HG02884 (cell line): ENCODE measurements at regions not wholly inside any gene's neighbourhood (a gene's known extent, or its start where the extent isn't known, plus 50 kb on each side); places are given as distances from the start of the nearest gene placed in this dataset.
"Not testable (repeated sequence)": the region's sequence is repeated elsewhere in the genome, so short reads cannot be mapped to it uniquely, and the experiment has no call there.

Experiments used
- ATAC-seq: cut with Tn5 transposase; IDR thresholded peaks from one replicate; pipeline ENCODE4 v1.9.1; 2021; ENCODE audit warnings: mild to moderate bottlenecking, moderate library complexity; ENCODE audit not compliant: unreplicated experiment

DNA sequence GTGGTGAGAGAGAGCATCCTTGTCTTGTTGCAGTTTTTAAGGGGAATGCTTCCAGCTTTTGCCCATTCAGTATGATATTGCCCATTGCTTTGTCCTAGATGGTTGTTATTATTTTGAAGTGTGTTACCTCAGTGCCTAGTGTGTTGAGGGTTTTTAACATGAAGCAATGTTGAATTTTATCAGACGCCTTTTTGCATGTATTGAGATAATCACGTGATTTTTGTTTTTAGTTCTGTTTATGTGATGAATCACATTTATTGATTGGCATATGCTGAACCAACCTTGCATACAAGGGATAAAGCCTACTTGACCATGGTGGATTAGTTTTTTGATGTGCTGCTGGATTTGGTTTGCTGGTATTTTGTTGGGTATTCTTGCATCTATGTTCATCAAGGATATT, 302.3 kb upstream of the G2E3 start:
- ATAC-seq: no peak

DNA sequence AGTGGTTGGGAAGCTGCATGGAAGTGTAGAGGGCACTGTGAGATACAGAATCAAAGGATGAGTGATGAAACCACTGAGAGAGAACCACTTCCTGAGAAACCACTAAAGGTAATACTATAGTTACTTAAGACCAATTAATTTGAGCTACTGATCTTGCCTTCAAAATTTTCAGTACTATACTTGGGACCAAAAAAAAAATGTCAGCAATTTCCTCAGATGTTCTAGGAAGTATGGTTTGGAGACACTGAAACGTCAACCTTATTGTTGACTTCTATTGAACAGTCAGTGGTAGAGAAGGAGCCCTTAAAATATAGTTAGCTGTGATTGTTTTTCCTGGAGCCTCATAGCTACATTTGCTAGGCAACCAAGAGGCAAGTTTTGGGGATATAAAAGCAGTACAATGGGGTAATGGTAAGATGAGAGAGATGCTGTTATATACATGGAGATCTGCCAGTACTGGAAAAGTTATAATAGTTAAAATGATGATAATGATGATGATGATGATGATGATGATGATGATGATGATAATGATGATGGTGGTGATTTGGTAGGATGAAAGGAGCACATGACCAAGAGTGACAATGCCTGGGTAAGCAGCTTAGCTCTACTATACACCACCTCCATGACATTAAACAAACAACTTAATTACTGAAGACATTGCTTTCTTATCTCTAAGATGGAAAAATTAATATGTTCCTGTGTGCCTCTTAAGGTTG, 300.9 kb upstream of the G2E3 start:
- no peak for ATAC-seq

DNA sequence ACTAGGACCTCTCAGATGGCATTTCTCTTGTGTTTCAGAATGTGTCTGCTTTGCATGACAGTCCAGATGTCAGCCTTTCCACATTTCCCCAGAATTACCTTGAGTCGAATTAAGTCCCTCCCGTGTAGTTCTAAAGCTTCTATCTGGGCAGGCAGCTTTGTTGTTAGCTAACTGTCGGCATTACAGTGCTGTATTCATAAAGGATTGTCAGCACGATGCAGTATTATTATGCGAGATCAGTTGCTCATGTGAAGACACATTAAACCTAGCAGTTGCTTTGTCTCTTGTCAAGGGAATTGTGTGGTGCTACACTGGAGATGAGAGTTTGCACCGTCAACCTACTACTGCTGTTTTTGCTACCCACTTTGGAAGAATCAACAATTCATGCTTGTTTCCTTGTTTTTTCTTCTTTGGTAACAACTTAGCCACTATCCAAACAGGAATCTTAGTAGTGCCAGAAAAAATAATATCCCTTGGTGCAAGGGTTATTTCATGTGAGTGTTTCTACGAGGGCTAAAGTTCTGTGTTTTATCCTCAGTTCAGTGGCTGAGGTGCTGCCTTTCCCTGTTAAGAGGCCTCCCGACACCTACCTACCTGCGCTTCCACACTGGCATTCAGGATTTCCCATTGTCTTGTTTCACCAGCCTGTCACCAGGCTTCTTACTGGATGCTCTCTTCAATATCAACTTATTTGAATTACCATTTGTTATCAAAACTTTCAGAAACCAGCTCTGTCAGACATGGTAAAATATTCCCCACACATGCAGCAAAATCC, 297.9 kb upstream of the G2E3 start:
- ATAC-seq: no peak

DNA sequence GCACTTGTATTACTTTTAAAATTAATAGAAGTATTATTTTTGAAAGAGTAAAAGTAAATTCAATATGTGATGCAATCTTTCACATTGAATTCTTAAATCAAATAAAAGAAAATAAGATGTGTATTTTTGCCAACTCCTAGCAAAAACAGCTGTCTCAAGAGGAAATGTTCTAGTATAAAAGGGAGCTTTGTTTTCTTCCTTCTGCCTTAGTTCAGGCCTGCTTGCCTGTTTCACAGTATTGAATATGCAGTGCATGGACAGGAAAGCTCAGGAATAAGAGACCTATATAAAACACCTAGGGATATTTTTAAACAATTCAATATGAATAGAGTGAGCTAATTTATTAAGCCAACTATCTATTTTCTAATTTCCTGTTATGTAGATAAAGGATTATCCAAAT, 294.8 kb upstream of the G2E3 start:
- ATAC-seq: no peak

DNA sequence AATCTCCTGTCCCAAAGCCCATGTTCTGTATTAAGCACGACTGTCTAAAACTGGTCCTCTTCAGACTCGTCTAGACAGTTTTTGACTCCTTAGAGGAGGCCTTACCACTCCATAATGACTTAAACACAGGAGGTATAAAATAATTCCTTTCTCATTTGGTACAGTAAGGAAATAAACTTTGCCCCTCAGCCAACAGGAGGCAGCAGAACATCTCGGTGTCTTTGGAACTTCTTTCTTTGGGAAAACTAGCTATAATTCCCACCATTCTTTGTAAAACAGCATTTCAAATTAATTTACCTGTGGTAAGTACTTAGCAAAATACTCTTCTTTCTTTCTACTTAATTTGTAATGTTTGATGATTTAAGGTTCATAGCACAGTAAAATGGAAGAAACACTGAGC, 292.7 kb upstream of the G2E3 start:
- ATAC-seq: no peak

DNA sequence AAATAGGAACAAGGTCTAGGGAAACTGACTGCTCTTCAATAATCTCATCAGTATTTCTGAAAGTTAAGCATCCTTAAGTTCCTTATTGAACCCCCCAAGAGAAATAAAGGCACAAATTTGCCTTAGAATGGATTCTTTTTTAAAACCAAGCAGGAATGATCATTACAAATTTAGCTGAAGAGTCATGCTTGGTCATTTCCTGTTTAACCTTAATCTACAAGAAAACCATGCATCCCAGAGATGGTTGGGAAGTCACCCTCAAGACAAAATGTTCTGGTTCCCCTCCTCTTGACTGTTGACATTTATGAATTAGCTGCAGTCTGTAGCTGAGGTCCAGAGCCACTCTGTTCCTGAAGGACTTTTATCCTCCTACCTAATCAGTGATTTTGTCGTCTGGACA, 291.8 kb upstream of the G2E3 start:
- no peak for ATAC-seq

DNA sequence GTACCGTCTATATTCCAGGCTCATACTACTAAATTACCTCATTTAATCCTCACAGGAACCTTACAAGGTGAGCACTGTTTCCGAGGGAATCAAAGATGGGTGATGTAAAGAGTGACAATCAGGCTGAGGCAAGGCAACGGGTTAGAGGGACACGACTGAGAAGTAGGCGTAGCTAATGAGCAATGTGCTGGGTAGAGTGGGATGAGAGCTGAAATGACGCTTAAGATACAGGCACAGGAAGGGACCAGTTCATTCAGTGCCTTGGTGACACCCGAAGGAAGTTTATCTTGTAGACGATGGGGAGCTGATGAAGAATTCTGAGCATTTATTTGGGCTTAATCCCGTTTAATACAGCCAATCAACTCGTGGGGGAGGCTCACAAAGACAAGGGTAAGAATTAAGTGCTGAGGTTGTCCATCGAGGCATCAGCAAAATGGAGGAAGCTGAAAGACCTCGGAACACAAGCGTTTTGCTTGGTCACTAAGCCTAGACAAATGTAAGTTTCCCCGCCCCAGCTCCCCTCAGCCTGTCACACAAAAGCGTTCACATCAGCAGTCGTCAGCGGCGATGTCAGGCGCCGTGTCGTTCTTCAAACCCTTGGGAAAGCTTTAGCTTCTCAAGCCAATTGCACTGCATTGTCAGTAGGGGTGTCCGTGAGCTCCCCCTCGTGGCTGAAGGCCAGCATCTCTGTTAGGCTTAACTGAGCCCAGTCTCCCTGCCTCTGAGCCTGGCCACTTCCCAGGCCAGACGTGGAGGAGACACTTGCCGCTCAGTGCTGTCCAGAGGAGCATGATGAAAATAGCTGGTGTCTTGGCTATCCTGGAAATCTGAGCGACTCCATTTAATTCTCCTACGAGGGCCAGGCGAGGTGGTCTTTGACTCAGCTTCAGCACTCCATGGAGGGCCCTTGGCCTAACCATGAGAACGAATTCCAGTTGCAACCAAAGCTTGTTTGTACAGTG, 288.5 kb upstream of the G2E3 start:
- ATAC-seq: peak; percentile 100

DNA sequence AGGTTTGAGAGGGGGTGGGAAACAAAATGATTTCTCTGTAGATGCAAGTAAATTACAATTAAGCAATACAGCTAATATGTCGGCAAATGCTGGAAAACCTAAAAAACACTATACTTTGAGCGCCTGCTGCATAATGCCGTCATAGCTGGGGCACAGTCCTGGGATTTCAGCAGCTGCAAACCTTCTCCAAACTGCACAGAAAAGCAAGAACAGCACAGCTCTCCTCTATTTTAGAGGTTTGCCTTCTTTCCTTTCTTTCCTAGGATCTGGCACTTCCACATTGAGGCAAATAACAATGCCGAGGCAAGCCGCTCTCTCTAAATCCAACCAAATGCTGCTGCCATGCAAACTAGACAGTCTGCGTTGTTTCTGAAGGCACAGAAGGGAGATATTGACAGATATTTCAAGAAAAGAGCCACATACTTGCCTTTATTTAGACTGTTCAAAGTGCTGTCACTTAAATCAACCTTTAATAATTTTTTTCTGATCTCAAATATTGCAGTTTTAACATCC, 287.1 kb upstream of the G2E3 start:
- ATAC-seq: no peak

DNA sequence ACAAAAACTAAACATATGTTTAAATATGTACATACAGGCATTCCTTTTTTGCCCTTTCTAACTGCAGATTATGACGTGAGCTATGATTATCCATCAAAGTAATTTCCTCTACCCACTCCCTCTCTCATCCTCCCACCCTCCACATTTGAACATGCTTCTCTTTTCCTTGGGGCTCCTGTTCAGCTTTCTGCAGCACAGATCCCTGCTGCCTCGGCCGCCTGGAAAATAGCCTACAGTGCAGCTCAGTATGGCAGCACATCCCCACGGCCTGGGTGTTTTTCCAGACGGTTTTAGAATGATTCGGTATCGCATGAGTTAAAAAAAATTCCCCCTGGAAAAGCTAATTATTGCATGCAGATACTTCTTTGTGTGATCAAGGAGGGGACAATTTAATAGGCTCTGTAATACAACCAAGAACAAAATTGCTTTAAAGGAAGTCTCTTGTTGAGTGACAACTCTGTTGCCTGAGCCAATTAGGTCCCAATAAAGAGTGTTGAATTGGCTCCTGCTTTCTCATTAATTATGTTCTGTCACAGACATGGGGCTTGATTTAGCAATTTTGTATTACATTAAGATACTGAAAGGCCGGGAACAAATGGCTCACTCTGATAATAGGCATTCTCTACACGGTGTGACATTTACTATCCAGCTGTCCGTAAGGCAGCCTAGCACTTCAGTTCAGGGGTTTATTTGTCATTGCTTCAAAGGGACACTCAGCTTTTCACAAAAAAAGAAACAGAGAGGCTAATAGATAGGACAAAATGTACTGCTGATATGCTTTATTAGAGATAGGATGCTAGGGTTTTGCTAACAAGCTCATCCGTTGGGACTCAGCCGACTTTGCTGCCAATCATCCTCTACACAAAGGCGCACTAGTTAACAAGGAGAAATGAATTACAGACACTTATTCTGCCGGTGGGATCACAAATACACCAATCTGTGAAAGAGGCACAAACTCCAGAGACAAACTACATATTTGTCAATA, 285.8 kb upstream of the G2E3 start:
- ATAC-seq: no peak

DNA sequence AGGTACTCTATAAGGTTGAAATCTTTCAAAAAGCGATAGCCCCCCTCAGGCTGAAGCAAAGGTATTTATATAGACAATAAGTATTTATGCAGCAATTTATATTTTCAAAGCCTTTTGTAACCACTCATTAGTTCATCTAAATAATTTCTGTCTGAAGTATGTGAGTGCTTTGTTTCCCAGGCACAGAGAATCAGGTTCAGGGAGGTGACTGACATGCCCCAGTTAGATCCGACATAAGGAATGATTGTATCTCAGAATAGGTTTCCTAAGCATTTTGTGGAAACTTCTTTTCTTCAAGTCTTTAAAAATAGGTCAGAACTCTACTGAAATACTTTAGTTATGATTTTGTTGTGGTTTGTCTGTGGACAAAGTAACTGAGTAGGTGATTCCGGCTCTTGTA, 283.4 kb upstream of the G2E3 start:
- ATAC-seq: no peak

DNA sequence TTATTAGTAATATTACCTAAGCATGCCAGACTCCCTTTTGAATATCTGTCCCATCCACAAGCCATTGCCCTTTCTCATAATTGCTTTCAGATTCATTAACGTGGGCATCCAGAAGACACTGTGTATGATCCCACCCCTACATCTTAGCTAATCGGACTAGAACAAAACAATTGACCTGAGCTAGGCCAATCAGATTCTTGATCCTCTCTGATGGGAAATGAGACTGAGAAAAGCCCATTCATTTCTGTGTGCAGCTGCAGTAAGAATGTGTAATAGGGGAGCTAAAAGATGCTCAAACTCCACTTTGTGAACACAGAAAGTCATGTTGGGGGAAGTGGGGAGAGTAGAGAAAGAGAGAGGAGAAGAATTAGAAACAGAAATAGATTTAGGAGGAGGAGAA, 281.7 kb upstream of the G2E3 start:
- no peak for ATAC-seq

DNA sequence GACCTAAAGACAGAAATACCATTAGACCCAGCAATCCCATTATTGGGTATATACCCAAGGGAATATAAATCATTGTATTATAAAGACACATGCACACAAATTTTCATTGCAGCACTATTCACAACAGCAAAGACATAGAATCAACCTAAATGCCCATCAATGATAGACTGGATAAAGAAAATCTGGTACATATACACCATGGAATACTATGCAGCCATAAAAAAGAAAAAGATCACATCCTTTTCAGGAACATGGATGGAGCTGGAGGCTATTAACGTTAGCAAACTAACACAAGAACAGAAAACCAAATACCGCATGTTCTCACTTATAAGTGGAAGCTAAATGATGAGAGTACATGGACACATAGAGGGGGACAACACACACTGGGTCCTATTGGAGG, 280.1 kb upstream of the G2E3 start:
- ATAC-seq: not testable (repeated sequence)

DNA sequence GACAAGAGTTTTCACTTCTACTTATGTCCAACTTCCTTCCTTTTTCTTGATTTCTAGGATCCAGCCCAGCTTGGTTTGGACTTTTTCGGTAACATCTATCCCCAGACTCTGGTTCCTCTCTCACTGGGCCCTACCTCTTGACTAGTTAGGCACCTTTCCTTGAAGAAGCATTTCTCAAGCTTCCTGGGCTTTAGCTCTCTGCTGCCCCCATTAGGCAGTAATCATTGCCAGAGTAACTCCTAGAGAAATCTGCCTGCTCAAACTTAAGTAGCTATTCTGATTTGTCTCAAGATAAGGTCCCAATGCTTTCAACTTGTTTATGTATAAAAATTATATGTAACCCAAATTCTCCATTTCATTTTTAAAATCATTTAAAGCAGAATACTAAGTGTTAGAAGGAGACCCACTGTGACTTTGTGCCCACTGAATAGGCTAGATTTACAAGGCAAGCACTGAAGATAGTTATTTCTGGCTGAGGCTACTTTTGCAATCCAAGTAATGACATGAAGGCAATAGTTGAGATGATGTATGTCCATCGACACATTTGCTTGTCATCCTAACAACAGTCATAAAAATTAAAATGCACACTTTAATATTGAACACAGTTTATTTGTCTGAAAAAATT, 275.0 kb upstream of the G2E3 start:
- ATAC-seq: peak; percentile 80

DNA sequence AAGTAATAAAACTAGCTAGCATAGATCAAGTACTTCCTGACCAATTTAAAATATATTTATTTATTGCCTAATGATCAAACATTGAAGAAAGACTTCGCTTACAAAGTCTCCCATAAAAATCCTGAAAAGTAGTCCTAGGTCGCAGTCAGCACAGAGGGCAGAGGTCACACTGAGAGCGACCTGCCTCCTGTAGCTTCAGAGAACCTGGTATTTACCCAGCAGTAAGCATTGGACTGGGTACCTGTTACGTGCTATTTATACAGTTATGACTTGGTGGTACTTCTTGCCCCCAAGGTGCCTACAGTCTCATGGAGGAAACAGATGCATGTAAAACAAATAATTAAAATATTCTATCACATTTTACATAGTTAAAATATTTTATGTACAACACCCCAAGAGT, 274.1 kb upstream of the G2E3 start:
- no peak for ATAC-seq

DNA sequence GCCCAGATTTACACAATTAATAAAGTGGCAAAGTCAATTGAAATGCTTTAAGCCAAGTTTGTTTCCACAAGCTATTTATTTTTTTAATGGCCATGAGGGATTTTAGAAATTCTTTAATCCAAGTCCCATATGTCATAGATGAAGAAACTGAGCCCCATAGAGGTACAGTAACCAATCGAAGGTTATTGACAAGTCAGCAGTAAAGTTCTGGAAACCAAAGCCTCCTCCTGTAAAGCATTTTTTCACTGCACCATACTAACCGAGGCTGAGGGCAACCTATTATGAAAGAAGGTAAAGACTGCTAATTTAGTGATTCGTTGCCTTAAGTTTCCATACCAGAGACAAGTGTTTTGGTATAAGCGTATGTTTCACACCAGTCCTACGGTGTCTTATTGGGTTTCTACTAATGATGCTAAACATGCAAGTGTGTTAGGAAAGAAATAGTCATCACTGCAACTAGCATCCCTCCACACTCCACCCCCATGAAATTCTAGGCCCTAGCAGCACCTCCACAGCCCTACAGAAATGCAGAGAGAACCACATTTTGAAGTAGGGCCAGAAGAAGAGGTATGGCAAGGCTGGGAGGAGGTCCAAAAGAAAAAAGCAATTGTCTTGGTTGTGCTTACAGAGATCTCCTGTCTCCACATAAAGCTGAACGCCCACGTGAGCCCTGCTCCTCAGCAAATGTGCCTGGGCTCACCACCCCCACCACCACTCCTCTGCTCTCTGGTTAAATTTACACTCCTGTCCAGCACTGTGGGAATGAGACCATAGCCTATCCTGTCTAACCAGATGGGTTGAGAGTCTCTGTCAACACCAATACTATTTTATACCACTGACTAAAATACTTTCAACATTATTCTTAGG, 271.1 kb upstream of the G2E3 start:
- no peak for ATAC-seq

DNA sequence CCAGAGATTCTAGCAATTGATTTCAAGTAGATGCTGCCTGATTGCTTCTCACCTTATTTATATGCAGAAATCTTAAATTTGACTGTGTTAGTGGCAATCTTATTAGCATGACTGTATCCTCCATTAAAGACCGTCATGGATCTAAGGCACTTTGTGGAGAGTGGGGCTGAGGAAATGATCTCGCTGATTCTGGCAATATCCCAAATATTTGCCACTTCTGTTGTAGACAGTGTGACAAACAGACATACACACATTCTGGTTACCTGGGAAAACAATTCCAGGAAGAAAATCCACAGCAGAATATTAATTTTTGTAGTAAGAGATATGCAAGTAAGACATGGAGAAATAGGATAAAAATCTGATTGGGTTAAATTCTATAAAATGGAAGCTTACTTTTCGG, 269.0 kb upstream of the G2E3 start:
- ATAC-seq: no peak

DNA sequence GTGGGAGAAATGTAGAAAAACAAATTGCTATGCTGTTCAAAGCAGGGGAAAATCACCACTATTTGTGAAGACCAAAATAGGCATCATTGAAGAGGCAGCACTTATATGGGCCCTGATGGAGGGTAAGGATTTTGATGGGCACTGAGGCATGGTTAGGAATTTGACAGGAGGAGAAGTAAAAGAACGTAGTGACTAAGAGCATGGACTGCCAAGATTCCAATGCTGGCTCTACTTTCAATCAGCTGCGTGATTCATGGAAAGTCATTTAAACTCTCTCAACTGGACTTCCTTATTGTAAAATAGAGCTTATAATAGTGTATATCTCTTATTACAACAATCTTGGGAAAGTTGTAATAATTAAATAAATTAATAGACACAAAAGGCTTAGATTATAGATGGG, 267.7 kb upstream of the G2E3 start:
- no peak for ATAC-seq

DNA sequence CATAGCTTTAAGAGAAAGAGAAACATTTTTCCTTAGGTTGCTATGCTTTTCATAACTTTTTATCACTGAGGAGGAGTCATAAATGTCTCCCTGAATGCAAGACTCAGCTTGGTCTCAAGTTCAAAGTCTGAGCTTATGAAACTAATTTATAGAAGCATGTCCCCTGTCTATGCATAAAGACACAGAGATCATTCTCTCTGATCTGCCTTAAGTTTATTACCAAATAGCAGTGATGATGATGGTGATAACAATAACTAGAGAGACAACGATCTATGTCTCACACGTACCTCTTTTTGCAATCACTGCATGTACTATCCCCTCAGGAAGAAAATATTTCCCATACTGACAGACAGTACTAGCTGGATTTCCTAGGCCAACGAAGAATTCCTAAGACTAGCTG, 266.4 kb upstream of the G2E3 start:
- ATAC-seq: no peak

DNA sequence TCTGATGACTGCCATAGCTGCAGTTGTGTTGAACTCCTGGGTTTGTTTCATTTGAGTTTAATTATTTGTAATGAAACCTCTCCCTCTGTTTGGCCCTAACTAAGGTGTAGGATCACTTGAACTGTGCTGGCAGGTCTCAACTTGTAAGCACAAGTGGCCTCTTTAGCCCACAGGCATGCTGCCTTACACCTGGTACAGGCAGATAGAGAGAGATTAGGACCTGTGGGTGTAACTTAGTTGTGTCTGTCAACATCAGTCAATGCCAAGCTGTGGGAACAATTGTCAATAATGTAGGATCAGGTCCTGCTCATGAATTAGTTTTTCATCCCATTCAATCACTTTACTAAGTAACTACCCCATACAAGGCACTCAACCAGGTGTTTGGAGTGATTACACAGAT, 263.0 kb upstream of the G2E3 start:
- no peak for ATAC-seq
